ENCODE measurements at regions not wholly inside any gene's neighbourhood (a gene's known extent, or its start where the extent isn't known, plus 50 kb on each side); places are given as distances from the start of the nearest gene placed in this dataset.

- no peak for TF ChIP-seq CTCF (IDR thresholded peaks at IDR 0.05)
- Histone ChIP-seq H3K36me3 (no peaks in the 10 kb centered on the region), H3K4me3 (no peak overlapping the region), H3K27me3 (no peaks in the 10 kb centered on the region), H3K9me3 (no peaks in the 10 kb centered on the region), H3K4me1 (peaks cover 14% of the 10 kb centered on the region), H3K27ac (no peak overlapping the region)
- ATAC-seq (no peak), DNase-seq (no peak)
- intact Hi-C loops (cut with DNase I) = no loop called here
Observed at GRCh38 chr10:128852449-128852848, 614.6 kb upstream of the MGMT start.

- Histone ChIP-seq H3K27me3 (no peaks in the 10 kb centered on the region), H3K9me3 (no peaks in the 10 kb centered on the region)
- no peak for ATAC-seq
Observed at GRCh38 chr10:128852902-128853301, 614.1 kb upstream of the MGMT start.

GRCh38 chr10:128853537-128853936, 613.5 kb upstream of the MGMT start:
- intact Hi-C loops (cut with DNase I) = no loop called here
- no peak overlapping the region for H3K27ac ChIP-seq
- ATAC-seq (no peak), DNase-seq (no peak)
- no peaks in the 10 kb centered on the region for H3K27me3 ChIP-seq
- no peak for TF ChIP-seq CTCF (IDR thresholded peaks at IDR 0.05)
- H3K4me1 ChIP-seq = peaks cover 14% of the 10 kb centered on the region
- no peaks in the 10 kb centered on the region for H3K36me3 ChIP-seq
- no peaks in the 10 kb centered on the region for H3K9me3 ChIP-seq
- no peak overlapping the region for H3K4me3 ChIP-seq

More at GRCh38 chr10:128852902-128853301, 614.1 kb upstream of the MGMT start:
- Histone ChIP-seq H3K4me1 (peaks cover 14% of the 10 kb centered on the region), H3K36me3 (no peaks in the 10 kb centered on the region), H3K4me3 (no peak overlapping the region), H3K27ac (no peak overlapping the region)
- no peak for TF ChIP-seq CTCF (IDR thresholded peaks at IDR 0.05)
- intact Hi-C loops (cut with DNase I) = no loop called here
- no peak for DNase-seq

- no peak overlapping the region for H3K27ac ChIP-seq
- no peaks in the 10 kb centered on the region for H3K9me3 ChIP-seq
- TF ChIP-seq CTCF (IDR thresholded peaks at IDR 0.05) = no peak
- peaks cover 14% of the 10 kb centered on the region for H3K4me1 ChIP-seq
- H3K27me3 ChIP-seq = no peaks in the 10 kb centered on the region
- DNase-seq (no peak), ATAC-seq (no peak)
- no peaks in the 10 kb centered on the region for H3K36me3 ChIP-seq
- intact Hi-C loops (cut with DNase I) = no loop called here
- no peak overlapping the region for H3K4me3 ChIP-seq
Observed at GRCh38 chr10:128854204-128854603, 612.8 kb upstream of the MGMT start.

- DNase-seq = peak; percentile 86
Observed at GRCh38 chr10:128854963-128855362, 612.1 kb upstream of the MGMT start.

More at GRCh38 chr10:128854963-128855362, 612.1 kb upstream of the MGMT start:
- Histone ChIP-seq H3K36me3 (no peaks in the 10 kb centered on the region), H3K27ac (no peak overlapping the region), H3K4me1 (peaks cover 14% of the 10 kb centered on the region), H3K27me3 (no peaks in the 10 kb centered on the region), H3K4me3 (no peak overlapping the region), H3K9me3 (no peaks in the 10 kb centered on the region)
- intact Hi-C loops (cut with DNase I) = no loop called here
- TF ChIP-seq CTCF (IDR thresholded peaks at IDR 0.05) = no peak
- ATAC-seq = peak; percentile 92
